Activated CD4-positive, alpha-beta T cell treated with anti-CD3 and anti-CD28 coated beads for 1 hour (primary cell): ENCODE measurements at regions not wholly inside any gene's neighbourhood (a gene's known extent, or its start where the extent isn't known, plus 50 kb on each side); places are given as distances from the start of the nearest gene placed in this dataset.

Experiments used
- DNase-seq: peaks from one replicate; pipeline ENCODE4 v3.0.0-alpha.2; 2020

DNA sequence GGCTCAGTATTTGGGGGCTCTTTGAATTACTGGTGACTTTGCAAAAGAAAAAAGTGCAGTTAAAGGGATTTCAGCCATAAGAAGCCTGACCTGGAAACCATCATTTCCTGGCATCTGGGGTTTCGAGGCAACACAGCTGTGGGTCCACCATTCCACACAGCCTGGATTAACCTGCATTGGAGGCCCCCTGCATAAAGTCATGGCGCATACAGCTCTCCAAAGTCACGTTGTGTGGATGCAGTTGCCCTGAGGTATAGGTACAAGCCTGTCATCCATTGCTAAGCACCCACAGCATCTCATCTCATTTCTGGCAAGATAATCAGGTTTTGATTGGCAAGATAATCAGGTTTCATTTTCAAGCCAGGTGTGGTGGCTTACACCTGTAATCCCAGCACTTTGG is 54.5 kb upstream of the TAGAP start:
- no peak for DNase-seq

DNA sequence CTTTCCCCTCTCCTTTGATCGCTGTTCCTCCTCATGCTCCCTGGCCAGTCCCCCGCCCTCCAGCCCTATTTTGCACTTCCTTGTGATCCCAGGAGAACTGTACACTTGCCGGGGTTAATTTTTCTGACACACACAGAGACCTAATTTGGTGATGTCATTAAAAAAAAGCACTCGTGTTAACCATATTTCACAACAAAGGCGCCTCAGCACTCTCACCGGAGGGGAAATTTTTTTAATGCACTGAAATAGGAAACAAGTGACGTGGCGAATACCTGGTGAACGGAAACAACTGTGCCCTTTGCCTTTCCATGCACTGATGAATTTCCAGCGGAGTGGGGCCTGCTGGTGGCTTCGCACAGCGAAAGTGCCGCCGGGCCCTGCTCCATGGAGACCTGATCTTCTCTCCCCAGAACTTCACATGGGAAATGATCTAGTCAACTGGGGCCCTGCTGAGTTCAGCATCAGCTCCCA is 53.9 kb upstream of the TAGAP start:
- DNase-seq: peak; percentile 68

DNA sequence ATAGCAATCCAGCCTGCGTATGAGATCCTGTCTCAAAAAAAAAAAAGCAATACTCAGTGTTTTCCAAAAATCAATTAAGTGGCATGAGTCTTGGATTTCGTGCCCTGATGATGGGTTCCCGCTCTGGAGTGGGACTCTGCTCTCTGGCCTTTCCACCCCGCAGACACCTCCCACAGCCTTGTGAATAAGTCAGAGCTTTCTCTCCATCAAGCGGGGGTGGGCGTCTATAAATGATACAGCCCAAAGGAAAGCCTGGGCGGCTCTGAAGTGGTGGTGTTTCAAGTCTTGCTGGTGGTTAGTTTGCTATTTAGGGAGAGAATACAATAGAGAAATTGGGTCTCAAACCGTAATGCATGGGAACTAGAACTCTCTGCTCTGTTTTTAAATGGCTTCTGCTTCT is 52.5 kb upstream of the TAGAP start:
- no peak for DNase-seq

DNA sequence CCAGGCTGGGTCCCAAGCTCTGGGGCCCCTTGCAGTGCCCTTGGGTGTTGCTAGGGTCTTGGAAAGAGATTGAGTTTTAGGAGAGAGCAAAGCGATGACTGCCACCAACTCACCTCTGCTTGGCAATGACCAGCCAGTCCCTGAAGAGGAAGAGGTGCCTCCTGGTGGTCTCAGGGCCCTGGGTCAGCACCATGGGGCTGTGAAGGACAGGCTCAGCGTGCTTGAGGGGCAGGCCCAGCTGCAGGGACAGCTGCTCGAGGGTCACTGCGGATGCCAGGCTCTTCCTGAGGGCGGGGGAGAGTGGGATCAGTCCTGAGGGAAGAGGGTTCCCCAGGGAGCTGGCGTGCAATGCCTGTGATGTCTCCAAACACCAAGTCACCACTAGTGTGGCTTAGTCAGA is 50.8 kb upstream of the TAGAP start:
- DNase-seq: no peak

DNA sequence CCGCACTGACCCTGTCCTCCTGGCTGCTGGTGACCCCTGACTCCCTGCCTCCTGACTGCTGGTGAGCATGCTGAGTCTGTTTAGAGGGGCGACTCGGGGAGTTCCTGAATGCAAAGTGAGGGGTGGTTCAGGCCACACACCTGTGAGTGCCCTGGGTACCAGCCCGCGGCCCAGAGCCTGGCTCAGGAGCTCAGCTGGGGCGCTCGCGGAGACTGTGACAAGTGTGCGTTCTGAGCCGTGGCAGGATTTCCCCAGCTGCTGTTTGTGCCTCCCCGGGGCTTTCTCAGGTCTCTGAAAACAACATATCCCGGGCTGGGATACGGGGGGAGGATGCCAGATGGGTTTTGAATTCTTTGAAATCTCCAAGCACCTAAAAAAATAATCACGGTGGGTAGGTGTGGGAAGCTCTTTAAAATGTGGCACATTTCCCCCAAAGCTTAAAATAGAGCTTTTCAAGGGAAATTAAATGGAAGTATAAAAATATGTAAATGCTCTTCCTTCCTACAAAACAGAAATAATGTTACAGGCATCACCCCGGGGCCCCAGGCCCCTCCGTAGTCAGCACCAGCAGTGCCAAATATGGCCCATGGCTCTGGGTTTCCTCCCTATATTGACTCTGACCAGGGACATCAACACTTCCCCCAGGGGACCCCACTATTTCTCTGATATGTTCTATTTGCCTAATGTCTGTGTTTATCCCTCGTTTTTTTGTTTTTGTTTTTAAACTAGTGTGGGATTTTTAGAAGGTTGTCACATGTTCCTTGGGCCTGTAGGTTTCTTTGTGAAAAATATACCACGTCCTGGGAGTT is 49.9 kb upstream of the TAGAP start:
- peak; percentile 35 for DNase-seq
